Fibroblast of peridontal ligament (primary cell): ENCODE measurements at regions not wholly inside any gene's neighbourhood (a gene's known extent, or its start where the extent isn't known, plus 50 kb on each side); places are given as distances from the start of the nearest gene placed in this dataset.

ENCODE experiments used
- DNase-seq: peaks from one replicate; pipeline ENCODE4 v3.0.0-alpha.2; 2010; ENCODE audit errors: extremely low read depth

GRCh38 chr10:131487822-131488221 lies 176.3 kb upstream of the TCERG1L start:
- no peak for DNase-seq

GRCh38 chr10:131490991-131491594 lies 179.6 kb upstream of the TCERG1L start:
- no peak for DNase-seq

GRCh38 chr10:131492211-131492857 lies 180.8 kb upstream of the TCERG1L start:
- DNase-seq = no peak

- DNase-seq = no peak
Measured at GRCh38 chr10:131493432-131493831, 181.9 kb upstream of the TCERG1L start.

GRCh38 chr10:131494451-131494850 lies 182.9 kb upstream of the TCERG1L start:
- no peak for DNase-seq

- DNase-seq = no peak
Measured at GRCh38 chr10:131495224-131495623, 183.7 kb upstream of the TCERG1L start.

GRCh38 chr10:131495892-131496291 lies 184.4 kb upstream of the TCERG1L start:
- DNase-seq = no peak

GRCh38 chr10:131496351-131497052 lies 185.0 kb upstream of the TCERG1L start:
- no peak for DNase-seq

GRCh38 chr10:131499566-131499965 lies 188.0 kb upstream of the TCERG1L start:
- no peak for DNase-seq

- DNase-seq = no peak
Measured at GRCh38 chr10:131500181-131500580, 188.7 kb upstream of the TCERG1L start.

GRCh38 chr10:131500892-131501291 lies 189.4 kb upstream of the TCERG1L start:
- DNase-seq = no peak

GRCh38 chr10:131503992-131504391 lies 192.5 kb upstream of the TCERG1L start:
- no peak for DNase-seq

- no peak for DNase-seq
Measured at GRCh38 chr10:131511391-131511790, 199.9 kb upstream of the TCERG1L start.

- DNase-seq = no peak
Measured at GRCh38 chr10:131512852-131513251, 201.3 kb upstream of the TCERG1L start.

GRCh38 chr10:131513445-131513844 lies 201.9 kb upstream of the TCERG1L start:
- no peak for DNase-seq

GRCh38 chr10:131513901-131514300 lies 202.4 kb upstream of the TCERG1L start:
- no peak for DNase-seq

GRCh38 chr10:131514454-131514853 lies 202.9 kb upstream of the TCERG1L start:
- no peak for DNase-seq

- no peak for DNase-seq
Measured at GRCh38 chr10:131516285-131516684, 204.8 kb upstream of the TCERG1L start.

GRCh38 chr10:131517781-131518180 lies 206.3 kb upstream of the TCERG1L start:
- DNase-seq = no peak

- no peak for DNase-seq
Measured at GRCh38 chr10:131519723-131520605, 208.4 kb upstream of the TCERG1L start.

- DNase-seq = no peak
Measured at GRCh38 chr10:131531265-131532190, 220.0 kb upstream of the TCERG1L start.
